NCI-H345 treated with DMSO at 0.1 percent for 48 hours (cell line): ENCODE measurements at regions not wholly inside any gene's neighbourhood (a gene's known extent, or its start where the extent isn't known, plus 50 kb on each side); places are given as distances from the start of the nearest gene placed in this dataset.

Experiments used
- DNase-seq: peaks from one replicate; lab custom pipeline; 2025; ENCODE audit not compliant: unreplicated experiment; lab: John Stamatoyannopoulos, UW

DNA sequence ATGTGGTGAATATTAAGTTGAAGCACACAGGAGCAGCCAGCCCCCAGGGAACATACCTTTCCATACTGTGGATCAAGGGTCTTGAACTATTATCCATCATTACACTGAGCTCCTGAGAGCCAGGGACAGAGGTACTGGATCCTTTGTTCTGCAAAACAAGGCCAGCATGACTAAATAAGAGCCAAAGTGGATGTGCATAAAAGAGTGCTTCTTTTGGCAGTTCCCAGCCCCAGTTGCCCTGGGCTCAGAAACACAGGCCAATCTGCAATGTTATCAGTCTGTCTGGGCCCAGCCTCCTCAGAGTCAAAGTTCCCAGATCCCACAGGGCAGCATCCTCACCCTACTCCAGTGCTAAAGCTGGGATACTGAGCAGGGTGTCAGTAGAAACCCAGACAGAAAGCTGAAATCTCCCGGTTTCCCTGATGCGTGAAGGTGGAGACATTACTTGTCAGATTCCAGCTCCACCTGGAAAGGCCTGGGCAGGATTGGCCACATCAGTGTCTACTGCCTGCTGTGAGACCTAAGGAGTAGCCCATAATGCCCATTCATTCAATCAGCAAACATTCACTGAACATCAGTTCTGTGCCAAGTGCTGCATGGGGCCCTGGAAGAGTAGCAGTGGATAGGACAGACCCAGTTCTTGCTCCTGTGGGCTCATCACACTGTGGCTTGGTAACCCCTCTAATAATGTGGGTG is 342.7 kb downstream of the CXCL12 start:
- no peak for DNase-seq

DNA sequence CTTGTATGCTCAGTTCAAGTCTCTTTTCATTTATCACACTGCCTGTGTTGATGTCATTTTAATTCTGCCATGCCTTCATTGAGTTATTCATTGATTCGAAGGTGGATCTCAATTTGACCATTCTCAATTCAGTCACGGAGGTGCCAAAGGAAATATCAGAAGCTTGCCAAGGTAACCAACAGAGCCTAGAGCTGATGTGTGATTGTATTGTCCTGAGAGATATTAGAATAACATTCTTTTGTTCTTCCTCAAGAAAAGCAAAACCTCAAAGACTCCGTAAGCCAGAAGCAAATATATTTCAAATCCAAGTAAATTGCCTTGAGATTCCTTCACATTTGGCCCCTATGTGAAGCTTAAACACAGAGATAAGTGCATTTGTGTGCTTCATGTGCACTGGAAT is 345.3 kb downstream of the CXCL12 start:
- no peak for DNase-seq

DNA sequence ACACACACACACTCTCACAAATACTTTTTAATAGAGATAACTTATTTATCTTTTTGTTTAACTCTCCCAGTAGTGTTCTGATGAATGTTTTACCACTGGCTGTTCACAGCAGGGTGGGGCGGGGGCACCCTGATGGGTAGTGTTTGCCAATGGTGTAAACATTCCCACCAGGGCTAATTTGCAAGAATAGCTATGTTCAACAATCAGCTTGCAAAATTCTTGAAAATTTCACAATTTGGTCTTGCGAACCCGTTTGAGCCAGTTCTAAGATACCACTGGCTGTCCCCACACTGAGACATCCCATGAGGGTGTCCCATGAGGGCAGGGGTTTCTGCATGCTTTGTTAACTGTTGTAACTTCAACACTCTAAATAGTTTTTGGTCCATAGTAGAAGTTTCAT is 348.5 kb downstream of the CXCL12 start:
- no peak for DNase-seq

DNA sequence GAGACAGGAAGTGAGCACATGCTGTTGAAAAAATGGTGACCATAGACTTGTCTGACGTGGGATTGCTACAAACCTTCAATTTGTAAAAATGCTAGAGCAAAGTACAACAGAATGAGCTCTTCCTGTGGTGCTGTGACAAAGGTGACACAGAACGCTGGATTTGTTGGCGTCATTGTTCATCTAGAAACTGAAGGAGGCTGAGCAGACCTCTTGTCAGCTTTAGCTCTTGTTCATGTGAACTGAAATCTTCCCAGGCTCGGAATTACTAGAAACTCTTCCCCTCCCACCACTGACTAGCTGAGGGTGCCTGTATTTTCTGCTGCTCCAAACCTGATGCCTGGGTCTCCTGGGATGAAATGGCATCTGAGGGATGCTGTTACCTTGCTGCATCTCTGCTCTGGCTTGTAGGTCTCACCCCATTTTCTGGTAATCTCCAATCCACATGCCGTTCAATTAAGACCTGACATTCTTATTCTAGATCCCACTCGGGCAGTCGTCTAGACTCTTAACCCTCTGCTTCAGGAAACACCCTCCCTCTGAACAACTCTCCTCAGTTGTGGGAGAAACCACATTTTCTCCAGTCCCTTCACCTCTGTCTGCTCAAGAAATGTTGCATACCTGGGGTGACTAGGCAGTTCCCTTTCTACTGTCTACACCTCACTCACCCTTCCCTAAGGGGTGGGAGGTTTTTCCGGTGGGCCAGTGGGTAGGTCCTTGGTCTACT is 349.3 kb downstream of the CXCL12 start:
- no peak for DNase-seq

DNA sequence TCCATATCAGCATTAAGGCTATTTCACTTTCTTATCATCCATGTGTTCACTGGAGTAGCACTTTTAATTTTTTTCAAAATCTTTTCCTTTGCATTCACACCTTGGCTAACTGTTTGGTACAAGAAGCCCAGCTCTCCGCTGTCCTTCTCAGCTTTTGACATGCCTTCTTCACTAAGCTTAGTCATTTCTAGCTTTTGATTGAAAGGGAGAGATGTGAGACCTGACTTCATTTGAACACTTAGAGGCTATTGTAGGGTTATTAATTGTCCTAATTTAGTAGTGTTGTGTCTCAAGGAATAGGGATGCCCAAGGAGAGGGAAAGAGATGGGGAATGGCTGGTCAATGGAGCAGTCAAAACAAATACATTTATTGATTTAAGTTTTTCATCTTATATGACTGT is 350.0 kb downstream of the CXCL12 start:
- no peak for DNase-seq

DNA sequence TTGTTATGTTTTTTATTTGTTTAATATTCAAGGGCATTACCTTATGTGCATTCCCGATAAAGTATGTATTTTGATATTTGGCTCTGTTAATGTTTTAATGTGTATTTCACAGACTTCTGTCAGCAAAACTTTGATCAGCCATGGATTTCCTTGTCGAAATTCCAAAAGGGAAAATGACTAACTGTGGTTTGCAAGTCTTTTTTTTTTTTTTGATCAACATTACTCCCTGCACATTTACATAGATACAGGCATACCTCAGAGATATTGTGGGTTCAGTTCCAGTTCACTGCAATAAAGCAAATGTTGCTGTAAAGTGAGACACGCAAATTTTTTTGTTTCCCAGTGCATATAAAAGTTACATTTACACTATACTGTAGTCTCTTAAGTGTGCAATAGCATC is 351.9 kb downstream of the CXCL12 start:
- DNase-seq: no peak

DNA sequence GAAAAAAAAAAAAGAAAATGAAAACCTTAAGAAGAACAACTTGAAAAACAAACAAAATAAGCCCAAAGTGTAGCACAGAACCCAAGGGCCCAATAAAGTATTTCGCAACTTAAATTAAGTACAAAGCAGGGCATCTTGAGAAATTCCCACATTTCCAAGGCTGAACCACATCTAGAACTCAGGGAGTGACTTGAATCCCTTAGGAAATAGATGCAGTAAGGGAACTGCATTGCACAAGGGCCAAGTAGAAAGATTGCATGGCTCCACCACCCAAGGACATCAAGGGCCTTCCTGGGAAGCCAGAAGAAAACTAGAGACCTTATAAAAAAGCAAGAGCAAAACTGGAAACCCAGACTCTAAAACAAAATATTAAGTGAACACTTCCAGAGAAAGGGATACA is 352.7 kb downstream of the CXCL12 start:
- DNase-seq: no peak

DNA sequence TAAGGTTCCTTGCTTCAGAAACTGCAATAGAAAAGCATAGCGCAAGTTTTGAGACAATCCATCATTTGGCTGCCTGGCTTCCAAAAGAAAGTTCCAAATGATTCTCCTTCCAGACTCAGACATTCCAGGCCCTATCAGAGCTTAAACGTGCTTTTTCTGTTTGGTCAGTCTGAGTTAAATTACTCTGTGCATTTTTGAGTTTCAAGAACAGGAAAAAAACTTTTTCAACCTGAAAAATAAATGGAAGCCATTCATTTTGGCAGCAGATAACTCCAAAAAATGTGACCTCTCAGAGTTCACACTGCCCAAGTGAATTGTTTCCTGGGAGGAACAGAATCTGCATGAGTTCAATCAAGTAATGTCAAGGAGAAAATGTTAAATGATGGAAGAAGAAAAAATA is 354.2 kb downstream of the CXCL12 start:
- DNase-seq: no peak

DNA sequence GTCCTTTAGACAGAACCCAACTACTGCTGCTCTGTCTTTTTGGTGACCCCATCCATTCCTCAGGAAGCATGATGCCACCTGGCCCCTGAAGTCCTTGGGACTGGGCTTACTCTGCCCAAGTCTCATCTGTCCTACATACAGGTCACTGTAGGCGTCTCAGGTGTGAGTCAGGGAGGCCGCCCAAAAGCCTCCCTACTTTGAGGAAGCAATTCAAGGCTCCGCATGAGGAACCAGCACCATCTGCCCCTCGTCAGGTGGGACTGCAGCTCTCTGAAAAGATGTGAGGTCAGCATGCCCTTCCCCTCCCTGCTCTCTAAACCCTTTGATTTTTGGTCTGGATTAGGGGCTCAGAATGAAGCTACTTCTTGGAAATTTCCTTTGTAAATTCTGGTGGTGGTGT is 354.8 kb downstream of the CXCL12 start:
- no peak for DNase-seq

DNA sequence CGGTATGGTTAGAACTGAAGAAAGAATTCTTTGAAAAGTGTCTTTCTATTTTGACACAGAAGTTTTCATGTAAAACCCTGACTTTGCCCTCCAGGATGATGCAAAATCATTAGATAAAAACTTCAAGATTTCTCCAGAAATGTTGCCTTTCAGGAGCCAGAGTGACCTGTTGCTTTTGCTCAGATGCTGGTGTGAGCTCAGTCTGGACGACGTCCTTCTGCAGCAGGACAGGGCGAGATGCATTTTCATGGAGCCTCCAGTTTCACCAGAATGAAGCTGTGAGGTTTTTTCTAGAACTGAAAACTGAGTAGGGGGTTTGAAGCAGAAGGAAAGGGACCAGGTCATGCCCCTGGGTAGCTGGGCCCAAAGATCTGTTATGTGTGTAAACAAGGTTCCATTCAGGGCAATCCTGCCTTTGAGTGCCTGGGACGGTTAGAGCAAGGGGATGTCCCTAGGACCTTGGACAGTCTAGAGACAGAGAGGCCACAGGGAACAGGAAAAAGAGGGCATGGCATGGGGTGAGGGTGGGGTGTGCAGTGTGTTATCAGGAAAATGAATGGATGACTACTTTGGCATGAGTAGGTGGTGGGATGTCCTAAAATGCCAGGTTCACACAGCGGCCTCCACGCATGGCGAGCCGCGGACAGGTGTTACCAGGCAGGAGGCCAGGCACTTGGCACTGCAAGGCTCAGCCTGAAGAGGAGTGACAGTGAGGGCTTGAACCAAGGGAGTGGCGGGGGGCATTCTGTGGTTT is 356.3 kb downstream of the CXCL12 start:
- no peak for DNase-seq

DNA sequence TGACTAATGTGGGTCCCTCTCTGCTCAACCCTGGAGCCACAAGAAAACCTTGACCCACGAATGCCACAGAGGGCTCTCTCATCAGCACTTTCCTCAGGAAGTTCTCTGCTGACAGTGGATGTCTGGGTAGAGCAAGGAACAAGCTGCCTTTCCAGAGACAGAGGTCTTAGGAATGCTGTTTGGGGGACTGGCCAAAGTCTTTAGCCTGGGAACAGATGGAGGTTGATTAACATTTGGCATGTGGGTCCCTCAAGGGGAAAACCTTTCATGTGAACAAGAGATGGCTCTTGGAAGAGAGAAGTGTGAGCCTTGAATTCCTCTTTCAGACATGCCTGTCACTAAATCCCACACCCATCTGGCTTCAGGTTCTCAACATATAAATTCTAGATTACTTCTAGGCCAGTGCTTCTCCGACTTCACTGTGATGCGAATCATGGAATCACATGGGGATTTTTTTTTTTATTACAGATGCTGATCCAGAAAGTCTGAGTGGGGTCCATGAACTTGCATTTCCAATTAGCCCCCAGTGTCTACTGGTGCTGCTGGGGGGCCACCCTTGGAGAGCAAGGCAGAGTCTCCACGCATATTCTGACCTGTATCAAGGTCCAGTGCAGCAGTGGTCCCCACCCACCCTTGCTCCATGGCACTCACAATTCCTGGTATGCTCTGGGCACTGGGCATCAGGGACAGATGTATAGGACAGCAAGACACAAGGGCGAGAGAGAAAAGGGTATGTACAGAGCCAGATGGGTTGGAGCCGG is 360.4 kb downstream of the CXCL12 start:
- no peak for DNase-seq

DNA sequence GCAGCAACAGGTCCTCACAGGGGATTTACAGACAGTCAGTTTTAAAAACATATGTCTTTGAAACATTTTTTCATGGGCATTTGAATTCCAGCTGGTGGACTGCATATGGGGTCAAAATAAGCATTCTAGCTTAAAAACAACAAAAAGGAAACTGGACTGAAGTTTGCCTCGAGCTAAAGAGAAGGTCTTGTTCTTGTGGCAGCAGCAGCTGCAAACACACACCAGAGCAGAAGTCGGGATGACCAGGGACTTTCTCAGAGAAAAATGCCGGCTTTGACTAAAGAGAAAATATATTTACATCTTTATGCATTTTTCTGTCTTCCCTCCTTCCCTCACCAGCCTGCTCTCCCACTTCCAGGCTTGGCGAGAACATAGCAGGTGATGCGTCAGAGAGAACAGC is 361.4 kb downstream of the CXCL12 start:
- DNase-seq: no peak

DNA sequence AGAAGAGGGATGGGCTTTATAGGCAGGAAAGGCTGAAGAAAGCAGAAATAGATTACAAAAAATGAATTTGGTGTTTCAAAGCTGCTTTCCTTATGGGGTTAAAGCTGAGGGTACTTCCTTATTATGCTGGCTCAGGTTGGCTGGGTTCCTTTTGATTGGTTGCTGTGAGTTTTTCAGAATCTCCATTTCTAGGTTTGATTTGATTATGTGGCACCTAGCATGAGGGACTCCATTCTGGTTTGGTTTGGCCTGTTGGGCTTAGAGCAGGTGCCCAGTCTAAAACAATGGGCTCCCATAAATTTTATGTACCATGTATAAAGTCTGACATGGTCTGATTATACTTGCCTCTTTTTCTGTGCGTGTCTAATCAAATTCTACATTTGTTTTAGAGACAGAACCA is 362.7 kb downstream of the CXCL12 start:
- DNase-seq: no peak

DNA sequence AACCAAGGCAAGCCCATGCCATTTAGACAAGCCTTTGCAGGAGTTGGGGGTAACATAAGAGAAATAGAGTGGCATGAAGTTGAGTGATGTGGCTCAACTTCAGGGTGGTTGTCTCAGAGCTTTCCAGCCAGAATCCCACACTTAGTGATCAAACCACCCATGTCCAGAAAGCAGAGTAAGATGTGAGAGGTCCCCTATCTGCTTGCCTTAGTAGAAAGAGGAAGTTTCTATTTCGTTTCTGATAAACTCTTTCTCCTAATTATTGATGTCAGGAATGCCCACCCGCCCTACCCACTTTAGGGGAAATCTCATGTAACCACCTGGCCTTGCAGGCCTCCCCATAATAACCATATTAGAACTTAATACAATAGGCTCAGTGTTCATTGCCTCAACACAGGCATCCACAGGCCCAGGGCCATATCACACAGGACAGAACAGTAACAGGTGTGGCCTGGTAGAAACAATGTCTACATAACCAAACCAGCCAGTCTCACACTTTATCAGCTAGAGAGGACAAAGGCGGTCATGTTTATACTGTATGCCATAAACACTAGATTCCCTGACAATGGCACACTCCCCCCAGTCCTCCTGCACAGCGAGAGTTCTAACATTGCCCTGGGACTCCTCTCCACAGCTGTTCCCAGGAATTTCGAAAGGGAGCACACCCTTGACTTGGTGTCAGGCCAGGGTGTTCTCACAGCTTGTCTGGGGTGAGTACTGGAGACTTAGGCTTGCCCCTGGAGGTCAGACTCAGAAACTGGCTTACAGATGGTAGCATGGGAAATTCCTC is 364.4 kb downstream of the CXCL12 start:
- DNase-seq: no peak

DNA sequence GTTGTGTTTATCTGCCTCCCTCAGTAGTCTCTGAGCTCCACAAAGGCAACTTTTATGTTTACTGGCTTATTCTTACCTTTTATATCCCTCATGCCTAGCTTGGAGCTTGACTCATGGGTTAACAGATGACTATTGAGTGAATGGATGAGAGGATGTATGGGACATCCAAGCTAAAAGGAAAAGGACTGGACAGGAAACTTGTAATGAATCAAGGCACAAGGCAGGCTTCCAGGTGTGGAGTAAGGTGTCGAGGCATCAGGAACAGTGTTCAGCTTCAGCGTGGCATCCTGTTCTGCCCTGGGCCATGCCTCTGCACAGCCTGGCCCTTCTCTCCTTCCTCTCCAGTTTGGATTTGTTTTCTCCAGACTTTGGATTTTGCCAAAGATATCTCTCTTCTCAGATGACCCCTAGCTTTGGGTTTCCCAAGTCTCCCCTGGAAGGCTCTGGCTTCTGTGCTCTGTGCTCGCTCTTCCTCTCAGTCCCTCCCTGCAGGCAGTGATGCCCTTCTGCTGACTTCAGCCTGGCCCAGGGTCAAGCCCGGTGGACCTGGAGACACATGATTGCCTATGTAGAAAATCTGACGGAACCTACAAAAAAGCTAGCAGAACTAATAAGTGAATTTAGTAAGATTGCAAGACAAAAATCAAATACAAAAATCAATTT is 367.3 kb downstream of the CXCL12 start:
- no peak for DNase-seq

DNA sequence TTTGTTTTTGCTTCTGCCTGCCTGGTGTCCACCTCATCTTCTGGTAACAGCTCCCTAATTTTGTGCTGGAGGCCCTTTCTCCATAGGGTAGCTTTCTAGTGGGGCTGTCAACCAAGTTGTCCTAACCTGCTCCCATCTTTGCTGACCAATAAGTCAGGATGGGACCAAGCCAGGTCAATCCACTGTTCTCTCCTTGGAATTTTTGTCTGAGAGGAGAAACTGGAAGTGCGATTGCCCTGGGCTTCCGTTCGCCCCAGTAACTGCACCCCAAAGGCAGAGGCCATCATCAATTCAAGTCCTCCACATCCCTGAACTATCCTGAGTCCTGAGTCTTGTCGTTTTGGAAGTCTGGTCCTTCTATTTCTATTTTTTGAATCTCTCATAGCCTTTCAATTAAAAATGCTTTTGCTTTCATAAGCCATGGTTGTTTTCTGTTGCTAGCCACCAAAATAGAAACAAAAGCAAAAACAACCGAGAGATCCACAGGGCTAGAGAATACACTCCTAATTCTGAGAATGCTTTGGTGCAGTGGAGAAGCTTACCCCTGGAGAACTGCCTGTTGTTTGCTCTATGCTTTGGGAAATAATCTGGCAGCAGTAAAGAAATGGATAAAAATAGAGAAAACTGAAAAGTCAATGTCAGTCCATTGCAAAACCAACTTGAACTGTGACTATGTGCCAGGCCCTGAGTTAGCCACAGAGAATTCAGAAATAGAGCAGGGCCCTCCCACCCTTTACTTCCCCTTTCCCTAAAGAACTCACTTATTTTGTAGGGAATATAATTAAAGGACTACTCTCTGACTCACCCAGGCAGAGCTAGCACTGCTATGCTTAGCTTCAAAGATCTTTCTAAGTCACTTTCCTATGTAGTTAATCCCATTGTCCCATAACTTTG is 368.1 kb downstream of the CXCL12 start:
- DNase-seq: no peak

DNA sequence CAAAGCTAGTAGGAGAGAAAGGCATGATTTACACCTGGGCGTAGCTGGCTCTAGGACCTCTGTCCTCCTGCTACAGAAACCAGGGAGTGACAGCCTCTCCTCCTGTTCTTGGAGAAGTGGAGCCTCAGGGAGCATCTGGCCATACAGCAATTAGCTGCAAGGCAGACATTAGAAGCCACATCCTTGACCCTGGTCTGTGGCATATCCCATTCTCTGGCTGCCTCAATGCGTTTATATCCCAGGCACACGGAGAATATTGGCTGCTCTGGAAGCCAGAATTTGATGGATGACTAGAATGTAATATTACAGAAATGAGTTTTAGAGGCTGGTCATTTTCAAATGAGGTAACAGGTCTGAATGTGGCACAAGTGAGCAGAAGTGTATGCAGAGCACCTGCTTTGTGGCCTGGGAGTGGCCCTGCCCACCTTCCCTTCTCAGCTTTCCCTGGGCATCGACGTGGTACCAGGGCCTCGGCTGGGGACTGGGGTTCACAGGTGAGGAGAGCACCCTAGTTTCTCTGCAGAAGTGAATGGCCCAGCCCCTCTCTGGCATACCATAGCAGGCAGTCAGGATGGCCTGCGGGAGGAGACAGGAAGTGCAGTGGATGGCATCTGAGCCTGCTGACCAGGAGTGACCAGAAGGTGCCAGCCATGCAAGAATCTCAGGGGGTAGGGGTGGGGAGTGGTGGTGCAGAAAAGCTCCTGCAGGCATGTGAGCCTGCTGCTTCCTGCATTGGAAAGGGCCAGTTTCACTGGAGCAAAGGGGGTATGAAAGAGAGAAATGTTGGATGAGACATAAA is 367.2 kb upstream of the ZNF32 start:
- no peak for DNase-seq

DNA sequence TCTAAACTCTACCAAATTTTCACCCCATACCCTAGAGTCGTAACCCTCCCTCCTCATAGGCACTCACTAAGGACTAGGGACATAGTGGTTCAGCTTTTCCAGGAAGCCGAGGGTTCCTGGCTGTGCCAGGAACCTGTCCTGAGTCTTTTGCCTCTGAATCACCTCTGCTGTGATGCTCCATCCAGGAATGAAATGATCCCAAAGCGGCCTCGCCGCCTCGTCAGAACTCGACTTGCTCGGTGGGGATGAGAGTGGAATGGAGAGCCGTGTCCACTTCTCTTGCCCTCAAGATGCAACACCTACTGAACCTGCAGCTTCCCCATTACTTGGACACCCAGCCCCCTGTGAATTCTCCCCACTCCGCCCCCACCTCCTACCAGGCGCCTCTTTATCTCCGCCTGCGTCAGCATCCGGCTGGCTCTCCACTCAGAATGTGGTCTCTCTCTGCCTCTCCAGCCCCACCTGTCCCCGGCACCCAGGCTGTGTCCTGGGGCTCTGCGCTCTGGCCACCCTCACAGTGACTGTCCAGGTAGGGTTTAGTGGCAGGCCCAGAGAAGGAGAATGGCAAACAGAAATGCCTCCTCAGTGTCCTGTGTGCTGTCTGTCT is 366.1 kb upstream of the ZNF32 start:
- DNase-seq: no peak
